EL (cell line): ENCODE measurements at regions not wholly inside any gene's neighbourhood (a gene's known extent, or its start where the extent isn't known, plus 50 kb on each side); places are given as distances from the start of the nearest gene placed in this dataset.
A peak's percentile ranks its signal among the peaks of the same experiment; 100 is the strongest.
"Not testable (repeated sequence)": the region's sequence is repeated elsewhere in the genome, so short reads cannot be mapped to it uniquely, and the experiment has no call there.

Source experiments
- DNase-seq: peaks from one replicate; pipeline ENCODE4 v3.0.0-alpha.2; 2016

GRCh38 chr19:28303502-28303901 lies 909.4 kb downstream of the UQCRFS1 start:
- DNase-seq, result no peak

- no peak for DNase-seq
Measured at GRCh38 chr19:28301961-28302360, 911.0 kb downstream of the UQCRFS1 start.

GRCh38 chr19:28301463-28301862 lies 911.5 kb downstream of the UQCRFS1 start:
- no peak for DNase-seq

GRCh38 chr19:28299649-28300048 lies 913.3 kb downstream of the UQCRFS1 start:
- DNase-seq, result no peak

GRCh38 chr19:28297586-28298157 lies 915.3 kb downstream of the UQCRFS1 start:
- no peak for DNase-seq

- no peak for DNase-seq
Measured at GRCh38 chr19:28297036-28297435, 915.9 kb downstream of the UQCRFS1 start.

- peak; percentile 21 for DNase-seq
Measured at GRCh38 chr19:28296506-28296905, 916.4 kb downstream of the UQCRFS1 start.

- not testable (repeated sequence) for DNase-seq
Measured at GRCh38 chr19:28294975-28295374, 918.0 kb downstream of the UQCRFS1 start.

GRCh38 chr19:28294395-28294794 lies 918.6 kb downstream of the UQCRFS1 start:
- no peak for DNase-seq

GRCh38 chr19:28293685-28294084 lies 919.3 kb downstream of the UQCRFS1 start:
- DNase-seq, result no peak

- DNase-seq, result no peak
Measured at GRCh38 chr19:28292822-28293500, 920.0 kb downstream of the UQCRFS1 start.

GRCh38 chr19:28291874-28292273 lies 921.1 kb downstream of the UQCRFS1 start:
- DNase-seq, result no peak

- no peak for DNase-seq
Measured at GRCh38 chr19:28290963-28291657, 921.8 kb downstream of the UQCRFS1 start.

- no peak for DNase-seq
Measured at GRCh38 chr19:28289295-28290063, 923.5 kb downstream of the UQCRFS1 start.

GRCh38 chr19:28288572-28289264 lies 924.2 kb downstream of the UQCRFS1 start:
- no peak for DNase-seq

GRCh38 chr19:28285917-28286316 lies 927.0 kb downstream of the UQCRFS1 start:
- DNase-seq, result no peak

- DNase-seq, result no peak
Measured at GRCh38 chr19:28285078-28285477, 927.9 kb downstream of the UQCRFS1 start.

GRCh38 chr19:28284389-28284788 lies 928.6 kb downstream of the UQCRFS1 start:
- DNase-seq, result no peak

- DNase-seq, result no peak
Measured at GRCh38 chr19:28283592-28283991, 929.4 kb downstream of the UQCRFS1 start.

GRCh38 chr19:28281676-28282075 lies 931.3 kb downstream of the UQCRFS1 start:
- DNase-seq, result no peak

GRCh38 chr19:28264556-28264955 lies 948.4 kb downstream of the UQCRFS1 start:
- no peak for DNase-seq

- no peak for DNase-seq
Measured at GRCh38 chr19:28258829-28259228, 954.1 kb downstream of the UQCRFS1 start.

GRCh38 chr19:28257396-28257795 lies 955.6 kb downstream of the UQCRFS1 start:
- DNase-seq, result no peak
